ENCODE measurements at regions not wholly inside any gene's neighbourhood (a gene's known extent, or its start where the extent isn't known, plus 50 kb on each side); places are given as distances from the start of the nearest gene placed in this dataset.

DNA sequence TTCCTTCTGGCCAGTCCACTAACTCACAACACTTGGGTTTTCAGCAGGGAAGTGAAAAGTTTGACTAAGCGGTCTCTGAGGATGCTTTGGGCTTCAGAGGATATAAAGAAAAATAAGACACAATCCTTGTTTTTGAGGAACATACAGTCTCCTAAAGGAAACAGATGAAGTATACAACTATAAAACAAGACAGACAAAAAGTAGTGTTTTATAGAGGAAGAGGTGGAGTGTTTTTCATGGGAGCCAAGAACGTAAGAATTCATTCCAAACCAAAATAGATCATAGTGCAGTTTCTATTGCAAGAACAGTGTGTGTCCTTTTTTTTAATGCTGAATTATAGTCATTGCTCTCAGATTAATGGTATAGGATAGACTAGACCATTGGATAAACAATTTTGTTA lies 586.9 kb upstream of the BRINP1 start:
- TF ChIP-seq POLR2A (IDR thresholded peaks at IDR 0.05; ENCODE audit: low read depth, low read length) (no peak), TAF1 (IDR thresholded peaks at IDR 0.05; ENCODE audit: low read depth, low read length) (no peak), POLR2AphosphoS5 (IDR thresholded peaks at IDR 0.05; ENCODE audit: low read depth, low read length) (no peak)

Measured in GM12891 (cell line).